ENCODE measurements at regions not wholly inside any gene's neighbourhood (a gene's known extent, or its start where the extent isn't known, plus 50 kb on each side); places are given as distances from the start of the nearest gene placed in this dataset.
"Not testable (repeated sequence)": the region's sequence is repeated elsewhere in the genome, so short reads cannot be mapped to it uniquely, and the experiment has no call there.

DNA sequence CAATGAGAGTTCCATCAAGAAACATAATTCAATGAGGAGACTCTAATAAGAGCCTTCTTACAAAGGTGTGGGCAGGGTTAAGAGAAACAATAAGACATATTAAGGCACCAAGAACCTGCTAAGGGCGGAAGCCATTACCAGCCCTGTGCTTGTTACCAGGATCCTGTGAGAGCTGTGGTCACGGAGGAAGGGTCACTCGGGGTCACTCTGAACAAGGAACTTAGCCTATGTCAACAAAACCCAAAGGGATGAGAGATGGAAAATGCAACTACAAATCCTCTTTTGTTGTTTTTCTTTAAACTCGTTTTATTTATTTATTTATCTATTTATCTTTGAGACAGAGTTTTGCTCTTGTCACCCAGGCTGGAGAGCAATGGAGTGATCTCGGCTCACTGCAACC is 460.4 kb upstream of the CCDC196 start:
- H3K4me1 ChIP-seq (ENCODE audit: control insufficient read depth, insufficient read depth, low read length): no peaks in the 10 kb centered on the region
- H3K27ac ChIP-seq (ENCODE audit: insufficient read depth, low read length): no peak overlapping the region
- dilution Hi-C loops (cut with HindIII; ENCODE audit: low sequenced_read_pairs, unreplicated experiment) (no loop called here), in situ Hi-C loops (cut with MboI; ENCODE audit: low sequenced_read_pairs) (no loop called here), intact Hi-C loops (cut with micrococcal nuclease) (no loop called here)
- DNase-seq (no peak), ATAC-seq (ENCODE audit: low read depth) (no peak)
- H3K4me3 ChIP-seq (ENCODE audit: insufficient read depth, low read depth, low read length): no peak overlapping the region
- H4K5ac ChIP-seq (ENCODE audit: low read depth, low read length): no peak overlapping the region
- WGBS, 2 experiments (ENCODE audit: extremely low coverage in 2 of 2, insufficient read length in 1 of 2): 80% methylated on average over 1 of the region's 5 CpGs; no CpG with 5 or more reads in 1 of the 2 experiments
- no peak overlapping the region for H3K4ac ChIP-seq (ENCODE audit: low read depth, low read length)
- no peak overlapping the region for H2BK5ac ChIP-seq (ENCODE audit: low read depth, low read length, poor library complexity, severe bottlenecking)
- H2BK20ac ChIP-seq (ENCODE audit: low read depth, low read length): no peak overlapping the region
- ChIA-PET POLR2A (ENCODE audit: unreplicated experiment) (no interaction called here), CTCF (no interaction called here)
- no peak overlapping the region for H4K91ac ChIP-seq (ENCODE audit: insufficient read depth, low read depth, low read length)
- no peak overlapping the region for H3K4me2 ChIP-seq (ENCODE audit: low read depth, low read length)
- H3K14ac ChIP-seq (replicated peaks; ENCODE audit: low read depth, low read length): no peak overlapping the region
- no peak overlapping the region for H3K18ac ChIP-seq (ENCODE audit: low read depth, low read length)
- no peak overlapping the region for H2BK120ac ChIP-seq (ENCODE audit: low read depth, low read length)
- no peak overlapping the region for H2AFZ ChIP-seq (replicated peaks; ENCODE audit: low read length, poor library complexity)
- H3K9ac ChIP-seq (ENCODE audit: low read depth, low read length): no peak overlapping the region
- BruUV-seq (replicated peaks): no TSS peak
- no peak overlapping the region for H2BK15ac ChIP-seq (ENCODE audit: low read depth, low read length)
- no peaks in the 10 kb centered on the region for H3K27me3 ChIP-seq (ENCODE audit: control insufficient read depth, insufficient read depth, low read length)
- H3K36me3 ChIP-seq (ENCODE audit: control insufficient read depth, insufficient read depth, low read length): no peaks in the 10 kb centered on the region
- no peak overlapping the region for H2AK5ac ChIP-seq (ENCODE audit: low read depth, low read length)
- H3K23ac ChIP-seq (ENCODE audit: low read depth, low read length): no peak overlapping the region
- no peak for TF ChIP-seq MAFK (IDR thresholded peaks at IDR 0.05; ENCODE audit: low read depth, low read length)
- no peak for TF ChIP-seq SMC3 (IDR thresholded peaks at IDR 0.05; ENCODE audit: low read depth, low read length)
- TF ChIP-seq CEBPB (IDR thresholded peaks at IDR 0.05; ENCODE audit: low read depth, low read length): no peak
- TF ChIP-seq BHLHE40 (IDR thresholded peaks at IDR 0.05; ENCODE audit: low read depth, low read length): no peak
- TF ChIP-seq RFX5 (IDR thresholded peaks at IDR 0.05; ENCODE audit: low read depth, low read length): no peak
- TF ChIP-seq, protein P1, sequence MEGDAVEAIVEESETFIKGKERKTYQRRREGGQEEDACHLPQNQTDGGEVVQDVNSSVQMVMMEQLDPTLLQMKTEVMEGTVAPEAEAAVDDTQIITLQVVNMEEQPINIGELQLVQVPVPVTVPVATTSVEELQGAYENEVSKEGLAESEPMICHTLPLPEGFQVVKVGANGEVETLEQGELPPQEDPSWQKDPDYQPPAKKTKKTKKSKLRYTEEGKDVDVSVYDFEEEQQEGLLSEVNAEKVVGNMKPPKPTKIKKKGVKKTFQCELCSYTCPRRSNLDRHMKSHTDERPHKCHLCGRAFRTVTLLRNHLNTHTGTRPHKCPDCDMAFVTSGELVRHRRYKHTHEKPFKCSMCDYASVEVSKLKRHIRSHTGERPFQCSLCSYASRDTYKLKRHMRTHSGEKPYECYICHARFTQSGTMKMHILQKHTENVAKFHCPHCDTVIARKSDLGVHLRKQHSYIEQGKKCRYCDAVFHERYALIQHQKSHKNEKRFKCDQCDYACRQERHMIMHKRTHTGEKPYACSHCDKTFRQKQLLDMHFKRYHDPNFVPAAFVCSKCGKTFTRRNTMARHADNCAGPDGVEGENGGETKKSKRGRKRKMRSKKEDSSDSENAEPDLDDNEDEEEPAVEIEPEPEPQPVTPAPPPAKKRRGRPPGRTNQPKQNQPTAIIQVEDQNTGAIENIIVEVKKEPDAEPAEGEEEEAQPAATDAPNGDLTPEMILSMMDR (conservative IDR thresholded peaks at IDR 0.05; ENCODE audit: low read depth, low read length): no peak
- no peak for TF ChIP-seq NFE2L2 (IDR thresholded peaks at IDR 0.05; ENCODE audit: low read depth, low read length)
- no peak for TF ChIP-seq FOS (IDR thresholded peaks at IDR 0.05; ENCODE audit: low read depth, low read length)
- no peak for TF ChIP-seq POLR2A (IDR thresholded peaks at IDR 0.05; ENCODE audit: low read depth, low read length)
- no peak for TF ChIP-seq MAZ (IDR thresholded peaks at IDR 0.05; ENCODE audit: borderline replicate concordance, low read depth, low read length)
- H3K79me1 ChIP-seq (ENCODE audit: low read depth in 1 of 2, low read length in 2 of 2): no peaks in the 10 kb centered on the region
- no peak overlapping the region for H2AK9ac ChIP-seq (replicated peaks; ENCODE audit: low read depth, low read length, poor library complexity)
- H3K9me1 ChIP-seq (ENCODE audit: insufficient read depth, low read length): no peaks in the 10 kb centered on the region
- H4K20me1 ChIP-seq (ENCODE audit: insufficient read depth, low read length): no peaks in the 10 kb centered on the region
- H3K56ac ChIP-seq (ENCODE audit: extremely low read depth, insufficient read depth, low read length): no peak overlapping the region
- H3K9me3 ChIP-seq (ENCODE audit: control insufficient read depth, insufficient read depth, low read length): peaks cover 4% of the 10 kb centered on the region
- H4K8ac ChIP-seq (ENCODE audit: low read depth in 2 of 2, low read length in 2 of 2): no peak overlapping the region

DNA sequence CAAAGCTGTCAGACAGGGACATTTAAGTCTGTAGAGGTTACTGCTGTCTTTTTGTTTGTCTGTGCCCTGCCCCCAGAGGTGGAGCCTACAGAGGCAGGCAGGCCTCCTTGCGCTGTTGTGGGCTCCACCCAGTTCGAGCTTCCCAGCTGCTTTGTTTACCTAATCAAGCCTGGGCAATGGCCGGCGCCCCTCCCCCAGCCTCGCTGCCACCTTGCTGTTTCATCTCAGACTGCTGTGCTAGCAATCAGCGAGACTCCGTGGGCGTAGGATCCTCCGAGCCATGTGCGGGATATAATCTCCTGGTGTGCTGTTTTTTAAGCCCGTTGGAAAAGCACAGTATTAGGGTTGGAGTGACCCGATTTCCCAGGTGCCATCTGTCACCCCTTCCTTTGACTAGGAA is 454.2 kb upstream of the CCDC196 start:
- H3K56ac ChIP-seq (ENCODE audit: extremely low read depth, insufficient read depth, low read length); H2BK120ac ChIP-seq (ENCODE audit: low read depth, low read length); H3K4me2 ChIP-seq (ENCODE audit: low read depth, low read length); H3K9ac ChIP-seq (ENCODE audit: low read depth, low read length); H3K14ac ChIP-seq (replicated peaks; ENCODE audit: low read depth, low read length); H3K18ac ChIP-seq (ENCODE audit: low read depth, low read length); H4K8ac ChIP-seq (ENCODE audit: low read depth in 2 of 2, low read length in 2 of 2); H3K4me1 ChIP-seq (ENCODE audit: control insufficient read depth, insufficient read depth, low read length); in situ Hi-C loops (cut with MboI; ENCODE audit: low sequenced_read_pairs); H4K20me1 ChIP-seq (ENCODE audit: insufficient read depth, low read length); H2BK5ac ChIP-seq (ENCODE audit: low read depth, low read length, poor library complexity, severe bottlenecking); H2AFZ ChIP-seq (replicated peaks; ENCODE audit: low read length, poor library complexity); H3K79me1 ChIP-seq (ENCODE audit: low read depth in 1 of 2, low read length in 2 of 2); H2AK9ac ChIP-seq (replicated peaks; ENCODE audit: low read depth, low read length, poor library complexity); BruUV-seq (replicated peaks); H2BK15ac ChIP-seq (ENCODE audit: low read depth, low read length); dilution Hi-C loops (cut with HindIII; ENCODE audit: low sequenced_read_pairs, unreplicated experiment); DNase-seq; intact Hi-C loops (cut with micrococcal nuclease); H3K27ac ChIP-seq (ENCODE audit: insufficient read depth, low read length); H3K4me3 ChIP-seq (ENCODE audit: insufficient read depth, low read depth, low read length); H3K9me1 ChIP-seq (ENCODE audit: insufficient read depth, low read length); H3K4ac ChIP-seq (ENCODE audit: low read depth, low read length); H3K23ac ChIP-seq (ENCODE audit: low read depth, low read length); H3K9me3 ChIP-seq (ENCODE audit: control insufficient read depth, insufficient read depth, low read length); H2AK5ac ChIP-seq (ENCODE audit: low read depth, low read length); CTCF ChIA-PET; H4K5ac ChIP-seq (ENCODE audit: low read depth, low read length); H4K91ac ChIP-seq (ENCODE audit: insufficient read depth, low read depth, low read length); H3K27me3 ChIP-seq (ENCODE audit: control insufficient read depth, insufficient read depth, low read length); POLR2A ChIA-PET (ENCODE audit: unreplicated experiment); H2BK20ac ChIP-seq (ENCODE audit: low read depth, low read length); ATAC-seq (ENCODE audit: low read depth); H3K36me3 ChIP-seq (ENCODE audit: control insufficient read depth, insufficient read depth, low read length): not testable (repeated sequence)
- WGBS, 2 experiments (ENCODE audit: extremely low coverage in 2 of 2, insufficient read length in 1 of 2): no CpG with 5 or more reads among the region's 12 CpGs
